Lower lobe of right lung (tissue), 2 donors: ENCODE measurements at regions not wholly inside any gene's neighbourhood (a gene's known extent, or its start where the extent isn't known, plus 50 kb on each side); places are given as distances from the start of the nearest gene placed in this dataset.

Source experiments
- ATAC-seq, 2 donors: fragments of 200-7000 bp; cut with Tn5 transposase; one replicate each; pipeline ENCODE4 v1.9.1; 2020 to 2022; ENCODE audit warnings: mild to moderate bottlenecking in 2 of 2, moderate library complexity in 2 of 2
- DNase-seq: peaks from one replicate; pipeline ENCODE4 v3.0.0-alpha.2; 2020
- H3K27ac ChIP-seq: fragments of 200-600 bp; one replicate; pipeline ENCODE4 v1.8.0; 2022
- H3K27me3 ChIP-seq: fragments of 200-600 bp; one replicate; pipeline ENCODE4 v1.8.0; 2022; ENCODE audit warnings: low read depth
- H3K36me3 ChIP-seq: fragments of 200-600 bp; one replicate; pipeline ENCODE4 v1.8.0; 2022; ENCODE audit warnings: mild to moderate bottlenecking
- H3K4me1 ChIP-seq: fragments of 200-600 bp; one replicate; pipeline ENCODE4 v1.8.0; 2022
- H3K4me3 ChIP-seq: fragments of 200-600 bp; one replicate; pipeline ENCODE4 v1.8.0; 2022; ENCODE audit warnings: mild to moderate bottlenecking
- H3K9me3 ChIP-seq: fragments of 200-600 bp; one replicate; pipeline ENCODE4 v1.8.0; 2022
- CTCF ChIP-seq: fragments of 200-600 bp; IDR thresholded peaks from one replicate; pipeline ENCODE4 v1.8.0; 2022; ENCODE audit warnings: antibody characterized with exemption, mild to moderate bottlenecking
- intact Hi-C: fragments of 100-400 bp; cut with DNase I; formaldehyde crosslinking; loops from one replicate; pipeline ENCODE4 v1.11.0; 2022
- donor health status: DM: no; HTN: yes; CAD: no; lungs with severe emphysema.

- Histone ChIP-seq H3K27me3 (no peaks in the 10 kb centered on the region), H3K4me1 (no peaks in the 10 kb centered on the region), H3K27ac (no peak overlapping the region), H3K9me3 (no peaks in the 10 kb centered on the region), H3K4me3 (no peak overlapping the region), H3K36me3 (no peaks in the 10 kb centered on the region)
- ATAC-seq = no peak
- intact Hi-C loops = no loop called here
- no peak for DNase-seq
- no peak for TF ChIP-seq CTCF
Observed at GRCh38 chr2:16952805-16953204, 287.2 kb upstream of the CYRIA start.

GRCh38 chr2:16952368-16952767, 286.7 kb upstream of the CYRIA start:
- H3K4me1 ChIP-seq = no peaks in the 10 kb centered on the region
- no peaks in the 10 kb centered on the region for H3K9me3 ChIP-seq
- DNase-seq (no peak), ATAC-seq (no peak)
- H3K36me3 ChIP-seq = no peaks in the 10 kb centered on the region
- intact Hi-C loops = no loop called here
- H3K4me3 ChIP-seq = no peak overlapping the region
- TF ChIP-seq CTCF = no peak
- H3K27ac ChIP-seq = no peak overlapping the region
- no peaks in the 10 kb centered on the region for H3K27me3 ChIP-seq

- Histone ChIP-seq H3K27ac (no peak overlapping the region), H3K4me1 (no peaks in the 10 kb centered on the region), H3K36me3 (no peaks in the 10 kb centered on the region), H3K4me3 (no peak overlapping the region), H3K27me3 (no peaks in the 10 kb centered on the region), H3K9me3 (no peaks in the 10 kb centered on the region)
- no peak for DNase-seq
- intact Hi-C loops = no loop called here
- no peak for TF ChIP-seq CTCF
- no peak for ATAC-seq
Observed at GRCh38 chr2:16950436-16950835, 284.8 kb upstream of the CYRIA start.

GRCh38 chr2:16948710-16949109, 283.1 kb upstream of the CYRIA start:
- intact Hi-C loops = no loop called here
- TF ChIP-seq CTCF = no peak
- DNase-seq = no peak
- H3K27ac ChIP-seq = no peak overlapping the region
- no peak overlapping the region for H3K4me3 ChIP-seq
- no peaks in the 10 kb centered on the region for H3K27me3 ChIP-seq
- H3K36me3 ChIP-seq = no peaks in the 10 kb centered on the region
- ATAC-seq = no peak
- no peaks in the 10 kb centered on the region for H3K9me3 ChIP-seq
- no peaks in the 10 kb centered on the region for H3K4me1 ChIP-seq

- no peaks in the 10 kb centered on the region for H3K36me3 ChIP-seq
- no peak overlapping the region for H3K27ac ChIP-seq
- H3K4me1 ChIP-seq = no peaks in the 10 kb centered on the region
- no peaks in the 10 kb centered on the region for H3K27me3 ChIP-seq
- ATAC-seq = no peak
- no peak for DNase-seq
- intact Hi-C loops = no loop called here
- no peak overlapping the region for H3K4me3 ChIP-seq
- H3K9me3 ChIP-seq = no peaks in the 10 kb centered on the region
- TF ChIP-seq CTCF = no peak
Observed at GRCh38 chr2:16948053-16948452, 282.4 kb upstream of the CYRIA start.

GRCh38 chr2:16943279-16943958, 277.8 kb upstream of the CYRIA start:
- H3K9me3 ChIP-seq = no peaks in the 10 kb centered on the region
- intact Hi-C loops = no loop called here
- TF ChIP-seq CTCF = no peak
- no peaks in the 10 kb centered on the region for H3K36me3 ChIP-seq
- H3K27me3 ChIP-seq = no peaks in the 10 kb centered on the region
- ATAC-seq (no peak), DNase-seq (no peak)
- H3K4me3 ChIP-seq = no peak overlapping the region
- no peak overlapping the region for H3K27ac ChIP-seq
- no peaks in the 10 kb centered on the region for H3K4me1 ChIP-seq
